ENCODE measurements at regions not wholly inside any gene's neighbourhood (a gene's known extent, or its start where the extent isn't known, plus 50 kb on each side); places are given as distances from the start of the nearest gene placed in this dataset.

GRCh38 chrX:149992918-149993317 lies 54.6 kb upstream of the EOLA2 start:
- DNase-seq: no peak

GRCh38 chrX:149993989-149994388 lies 55.7 kb upstream of the EOLA2 start:
- DNase-seq: no peak

GRCh38 chrX:149996515-149996914 lies 58.2 kb upstream of the EOLA2 start:
- DNase-seq: no peak

- no peak for DNase-seq
Observed at GRCh38 chrX:150005027-150005426, 66.7 kb upstream of the EOLA2 start.

- no peak for DNase-seq
Observed at GRCh38 chrX:150007356-150007755, 69.1 kb upstream of the EOLA2 start.

GRCh38 chrX:150012647-150013381 lies 74.5 kb upstream of the EOLA2 start:
- DNase-seq: no peak

GRCh38 chrX:150014525-150014924 lies 76.2 kb upstream of the EOLA2 start:
- no peak for DNase-seq

- no peak for DNase-seq
Observed at GRCh38 chrX:150017868-150018267, 79.6 kb upstream of the EOLA2 start.

GRCh38 chrX:150018931-150019361 lies 80.7 kb upstream of the EOLA2 start:
- DNase-seq: no peak

- no peak for DNase-seq
Observed at GRCh38 chrX:150028692-150029091, 90.4 kb upstream of the EOLA2 start.

GRCh38 chrX:150032742-150033141 lies 94.5 kb upstream of the EOLA2 start:
- no peak for DNase-seq

GRCh38 chrX:150034788-150035187 lies 96.5 kb upstream of the EOLA2 start:
- no peak for DNase-seq

- no peak for DNase-seq
Observed at GRCh38 chrX:150035531-150035930, 97.2 kb upstream of the EOLA2 start.

- no peak for DNase-seq
Observed at GRCh38 chrX:150036181-150036580, 97.9 kb upstream of the EOLA2 start.

- no peak for DNase-seq
Observed at GRCh38 chrX:150036641-150037040, 98.3 kb upstream of the EOLA2 start.

- DNase-seq: no peak
Observed at GRCh38 chrX:150037041-150037440, 98.8 kb upstream of the EOLA2 start.

- DNase-seq: no peak
Observed at GRCh38 chrX:150038315-150038714, 100.0 kb upstream of the EOLA2 start.

GRCh38 chrX:150038986-150039599 lies 100.8 kb upstream of the EOLA2 start:
- DNase-seq: no peak

- DNase-seq: no peak
Observed at GRCh38 chrX:150041208-150041607, 102.9 kb upstream of the EOLA2 start.

- DNase-seq: no peak
Observed at GRCh38 chrX:150044556-150044955, 106.3 kb upstream of the EOLA2 start.

- no peak for DNase-seq
Observed at GRCh38 chrX:150047818-150048217, 109.5 kb upstream of the EOLA2 start.

GRCh38 chrX:150049647-150050046 lies 111.4 kb upstream of the EOLA2 start:
- DNase-seq: no peak

GRCh38 chrX:150050387-150050786 lies 112.1 kb upstream of the EOLA2 start:
- DNase-seq: no peak

- DNase-seq: no peak
Observed at GRCh38 chrX:150051096-150051495, 112.8 kb upstream of the EOLA2 start.

GRCh38 chrX:150052226-150052625 lies 113.9 kb upstream of the EOLA2 start:
- no peak for DNase-seq

Data from left hindlimb (tissue), 1 donor.